ENCODE measurements at regions not wholly inside any gene's neighbourhood (a gene's known extent, or its start where the extent isn't known, plus 50 kb on each side); places are given as distances from the start of the nearest gene placed in this dataset.

DNA sequence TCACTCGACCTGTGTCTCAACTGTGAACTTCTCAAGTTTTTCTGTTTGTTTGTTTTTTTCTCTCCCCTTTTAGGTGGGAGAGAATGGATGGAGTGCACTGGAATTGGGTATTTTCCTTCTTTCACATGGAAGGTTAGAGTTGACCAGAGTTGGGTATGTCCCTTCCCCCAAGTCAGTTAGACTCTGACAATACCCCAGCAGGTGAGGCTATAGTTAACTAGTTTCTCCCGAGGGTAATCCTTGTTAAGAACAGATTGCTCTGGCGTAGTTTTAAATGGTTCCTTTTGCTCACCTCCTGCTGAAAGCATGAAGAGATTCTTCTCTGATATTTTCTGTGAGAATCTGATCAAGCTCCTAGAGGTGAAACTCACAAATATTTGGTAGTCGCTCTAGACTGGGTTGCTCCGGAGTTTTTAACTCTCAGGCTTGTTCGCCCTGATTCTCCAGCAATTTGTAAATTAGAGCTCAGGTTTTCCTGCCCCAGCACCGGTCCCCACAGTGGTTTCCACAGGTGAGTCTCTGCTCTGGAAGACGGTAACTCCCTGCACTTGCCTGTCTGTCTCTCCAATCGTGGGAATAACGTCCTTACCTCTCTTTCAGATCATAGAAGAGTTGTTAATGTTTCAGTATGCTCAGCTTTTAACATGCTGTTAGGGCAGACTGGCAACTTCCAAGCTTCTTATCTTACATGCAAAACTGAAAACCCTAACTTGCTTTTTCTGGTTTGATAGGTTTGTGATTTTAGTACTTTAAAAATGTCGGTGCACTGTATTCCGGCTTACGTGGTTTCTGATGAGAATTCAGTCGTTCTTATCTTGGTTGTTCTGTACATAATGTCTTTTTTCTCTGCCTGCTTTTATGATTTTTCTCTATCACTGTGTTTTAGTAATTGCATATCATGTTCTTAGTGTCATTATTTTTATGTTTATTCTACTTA is 111.2 kb upstream of the HIVEP1 start:
- Histone ChIP-seq H3K4me1 (ENCODE audit: control insufficient read depth in 2 of 2, insufficient read depth in 2 of 2, low read length in 2 of 2) (no peaks in the 10 kb centered on the region), H3K9ac (ENCODE audit: low read length) (no peak overlapping the region), H3K4me2 (replicated peaks; ENCODE audit: low read depth, low read length, poor library complexity, severe bottlenecking) (peak overlapping the region; percentile 4), H3K4me3 (ENCODE audit: control extremely low read depth in 1 of 5, extremely low read depth in 1 of 5, insufficient read depth in 1 of 5, low read depth in 2 of 5, low read length in 4 of 5) (no peak overlapping the region), H4K20me1 (ENCODE audit: control insufficient read depth, insufficient read depth, low read length, poor library complexity, severe bottlenecking) (no peaks in the 10 kb centered on the region), H3K36me3 (replicated peaks in 1 of 2; ENCODE audit: control extremely low read depth in 1 of 2, control insufficient read depth in 1 of 2, extremely low read depth in 1 of 2, insufficient read depth in 2 of 2, low read length in 1 of 2) (no peaks in the 10 kb centered on the region), H3K9me3 (ENCODE audit: control extremely low read depth in 1 of 3, control insufficient read depth in 2 of 3, insufficient read depth in 1 of 3, low read length in 2 of 3) (no peaks in the 10 kb centered on the region), H3K27me3 (replicated peaks in 1 of 4; ENCODE audit: control extremely low read depth in 1 of 4, control insufficient read depth in 3 of 4, insufficient read depth in 4 of 4, low read length in 3 of 4) (no peaks in the 10 kb centered on the region), H3K79me2 (ENCODE audit: control insufficient read depth, insufficient read depth, low read length) (no peaks in the 10 kb centered on the region), H2AFZ (ENCODE audit: insufficient read depth, low read depth, low read length, poor library complexity, severe bottlenecking) (no peak overlapping the region), H3K27ac (ENCODE audit: low read length in 2 of 2) (no peak overlapping the region)
- ChIA-PET CTCF (no interaction called here), POLR2A (no interaction called here)
- WGBS (ENCODE audit: insufficient coverage) = 76% methylated on average over 7 of the region's 14 CpGs
- Mint-ChIP-seq H3K27me3 (peaks cover 46% of the 10 kb centered on the region), H3K27ac (no peak overlapping the region), H3K9me3 (ENCODE audit: insufficient read depth) (no peaks in the 10 kb centered on the region), H3K4me3 (no peak overlapping the region), H3K4me1 (peaks cover 12% of the 10 kb centered on the region)
- intact Hi-C loops (cut with micrococcal nuclease) = no loop called here
- ATAC-seq (ENCODE audit: low read depth) (no peak), DNase-seq (no peak)
- TF ChIP-seq EZH2 (IDR thresholded peaks at IDR 0.05; ENCODE audit: borderline replicate concordance, insufficient read depth, low read depth, low read length, poor library complexity, severe bottlenecking) = no peak
- TF ChIP-seq, protein P1, sequence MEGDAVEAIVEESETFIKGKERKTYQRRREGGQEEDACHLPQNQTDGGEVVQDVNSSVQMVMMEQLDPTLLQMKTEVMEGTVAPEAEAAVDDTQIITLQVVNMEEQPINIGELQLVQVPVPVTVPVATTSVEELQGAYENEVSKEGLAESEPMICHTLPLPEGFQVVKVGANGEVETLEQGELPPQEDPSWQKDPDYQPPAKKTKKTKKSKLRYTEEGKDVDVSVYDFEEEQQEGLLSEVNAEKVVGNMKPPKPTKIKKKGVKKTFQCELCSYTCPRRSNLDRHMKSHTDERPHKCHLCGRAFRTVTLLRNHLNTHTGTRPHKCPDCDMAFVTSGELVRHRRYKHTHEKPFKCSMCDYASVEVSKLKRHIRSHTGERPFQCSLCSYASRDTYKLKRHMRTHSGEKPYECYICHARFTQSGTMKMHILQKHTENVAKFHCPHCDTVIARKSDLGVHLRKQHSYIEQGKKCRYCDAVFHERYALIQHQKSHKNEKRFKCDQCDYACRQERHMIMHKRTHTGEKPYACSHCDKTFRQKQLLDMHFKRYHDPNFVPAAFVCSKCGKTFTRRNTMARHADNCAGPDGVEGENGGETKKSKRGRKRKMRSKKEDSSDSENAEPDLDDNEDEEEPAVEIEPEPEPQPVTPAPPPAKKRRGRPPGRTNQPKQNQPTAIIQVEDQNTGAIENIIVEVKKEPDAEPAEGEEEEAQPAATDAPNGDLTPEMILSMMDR (IDR thresholded peaks at IDR 0.05) = no peak

DNA sequence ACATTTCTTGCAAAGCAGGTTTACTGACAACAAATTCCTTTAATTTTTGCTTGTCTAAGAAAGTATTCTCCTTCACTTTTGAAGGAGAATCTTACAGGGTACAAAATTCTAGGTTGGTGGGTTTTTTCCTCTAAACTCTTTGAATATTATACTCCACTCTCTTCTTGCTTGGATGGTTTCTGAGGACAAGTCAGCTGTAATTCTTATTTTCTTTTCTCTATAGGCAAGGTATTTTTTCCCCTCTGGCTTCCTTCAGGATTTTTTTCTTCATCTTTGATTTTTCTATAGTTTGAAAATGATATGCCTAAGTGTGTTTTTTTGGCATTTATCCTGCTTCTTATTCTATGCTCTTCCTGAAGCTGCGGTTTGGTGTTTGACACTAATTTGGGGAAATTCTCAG is 112.5 kb upstream of the HIVEP1 start:
- intact Hi-C loops (cut with micrococcal nuclease) = no loop called here
- no peak for ATAC-seq (ENCODE audit: low read depth)
- WGBS (ENCODE audit: insufficient coverage) = no CpG with 5 or more reads among the region's 1 CpG
- Histone ChIP-seq H3K4me3 (ENCODE audit: control extremely low read depth in 1 of 5, extremely low read depth in 1 of 5, insufficient read depth in 1 of 5, low read depth in 2 of 5, low read length in 4 of 5) (no peak overlapping the region), H3K27me3 (replicated peaks in 1 of 4; ENCODE audit: control extremely low read depth in 1 of 4, control insufficient read depth in 3 of 4, insufficient read depth in 4 of 4, low read length in 3 of 4) (no peaks in the 10 kb centered on the region), H3K9me3 (ENCODE audit: control extremely low read depth in 1 of 3, control insufficient read depth in 2 of 3, insufficient read depth in 1 of 3, low read length in 2 of 3) (no peaks in the 10 kb centered on the region), H2AFZ (ENCODE audit: insufficient read depth, low read depth, low read length, poor library complexity, severe bottlenecking) (no peak overlapping the region), H3K79me2 (ENCODE audit: control insufficient read depth, insufficient read depth, low read length) (no peaks in the 10 kb centered on the region), H4K20me1 (ENCODE audit: control insufficient read depth, insufficient read depth, low read length, poor library complexity, severe bottlenecking) (no peaks in the 10 kb centered on the region), H3K27ac (ENCODE audit: low read length in 2 of 2) (no peak overlapping the region), H3K9ac (ENCODE audit: low read length) (no peak overlapping the region), H3K4me1 (ENCODE audit: control insufficient read depth in 2 of 2, insufficient read depth in 2 of 2, low read length in 2 of 2) (no peaks in the 10 kb centered on the region), H3K4me2 (replicated peaks; ENCODE audit: low read depth, low read length, poor library complexity, severe bottlenecking) (no peak overlapping the region), H3K36me3 (replicated peaks in 1 of 2; ENCODE audit: control extremely low read depth in 1 of 2, control insufficient read depth in 1 of 2, extremely low read depth in 1 of 2, insufficient read depth in 2 of 2, low read length in 1 of 2) (no peaks in the 10 kb centered on the region)
- Mint-ChIP-seq H3K4me3 (no peak overlapping the region), H3K27me3 (peaks cover 36% of the 10 kb centered on the region), H3K27ac (no peak overlapping the region), H3K4me1 (peaks cover 12% of the 10 kb centered on the region), H3K9me3 (ENCODE audit: insufficient read depth) (no peaks in the 10 kb centered on the region)
- POLR2A ChIA-PET = no interaction called here
- CTCF ChIA-PET = no interaction called here
- DNase-seq = no peak
- no peak for TF ChIP-seq EZH2 (IDR thresholded peaks at IDR 0.05; ENCODE audit: borderline replicate concordance, insufficient read depth, low read depth, low read length, poor library complexity, severe bottlenecking)
- TF ChIP-seq, protein P1 (IDR thresholded peaks at IDR 0.05) = no peak
